ENCODE measurements at regions not wholly inside any gene's neighbourhood (a gene's known extent, or its start where the extent isn't known, plus 50 kb on each side); places are given as distances from the start of the nearest gene placed in this dataset.

DNA sequence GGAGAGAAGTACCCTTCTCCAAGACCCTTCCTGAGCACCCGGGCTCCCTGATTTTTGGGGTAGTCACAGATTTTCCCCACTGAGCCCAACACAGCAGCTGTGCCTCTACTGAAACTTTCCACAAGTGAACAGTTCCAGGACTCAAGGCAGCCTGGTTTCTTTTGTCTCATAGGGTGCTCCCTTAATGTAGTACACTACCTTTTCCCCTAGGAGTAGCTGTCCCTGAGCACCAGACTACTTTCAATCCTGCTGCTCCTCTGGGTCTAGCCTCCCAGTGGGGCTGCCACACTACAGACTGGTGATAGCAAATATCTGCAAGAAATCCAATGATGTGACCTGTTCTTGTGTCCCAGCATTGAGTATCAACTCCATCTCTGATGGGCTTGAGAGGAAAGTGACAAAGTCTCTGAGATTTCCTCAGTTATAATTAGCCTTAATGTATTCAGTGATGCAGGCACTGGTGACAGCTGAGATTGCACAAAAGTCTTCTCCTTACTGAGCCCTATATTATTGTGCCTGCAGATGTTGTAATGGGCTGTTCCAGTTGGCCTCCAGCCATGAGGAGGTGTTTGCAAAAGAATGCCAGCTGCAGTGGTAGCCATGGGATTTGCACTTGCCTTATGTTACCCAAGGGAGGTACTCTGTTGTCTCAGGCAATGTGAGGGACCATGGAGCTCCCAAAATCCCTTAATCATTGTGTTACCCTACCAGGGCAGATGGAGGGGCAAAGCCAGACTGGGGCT, 1802.5 kb downstream of the EFNA5 start:
- no peak overlapping the region for H2AFZ ChIP-seq (ENCODE audit: low read depth)

More for the DNA sequence above, 1802.5 kb downstream of the EFNA5 start:
- H3K4me1 ChIP-seq (ENCODE audit: control insufficient read depth in 1 of 2, insufficient read depth in 2 of 2, low read depth in 1 of 2, low read length in 1 of 2) = no peaks in the 10 kb centered on the region
- 40% methylated on average over 1 of the region's 1 CpG for WGBS (ENCODE audit: low lambda C conversion rate)
- H3K4me3 ChIP-seq (ENCODE audit: low read depth in 2 of 2, low read length in 1 of 2) = no peak overlapping the region
- H3F3A ChIP-seq (replicated peaks; ENCODE audit: insufficient read depth) = no peaks in the 10 kb centered on the region
- H3K79me2 ChIP-seq (ENCODE audit: insufficient read depth) = no peaks in the 10 kb centered on the region
- H3K27me3 ChIP-seq (ENCODE audit: insufficient read depth) = no peaks in the 10 kb centered on the region
- DNase-seq = no peak
- no peak overlapping the region for H3K4me2 ChIP-seq
- H3K9ac ChIP-seq = no peak overlapping the region
- no peak overlapping the region for H3K27ac ChIP-seq (ENCODE audit: low read depth in 2 of 2, low read length in 1 of 2)
- H4K20me1 ChIP-seq (ENCODE audit: insufficient read depth) = no peaks in the 10 kb centered on the region
- TF ChIP-seq, protein P1, sequence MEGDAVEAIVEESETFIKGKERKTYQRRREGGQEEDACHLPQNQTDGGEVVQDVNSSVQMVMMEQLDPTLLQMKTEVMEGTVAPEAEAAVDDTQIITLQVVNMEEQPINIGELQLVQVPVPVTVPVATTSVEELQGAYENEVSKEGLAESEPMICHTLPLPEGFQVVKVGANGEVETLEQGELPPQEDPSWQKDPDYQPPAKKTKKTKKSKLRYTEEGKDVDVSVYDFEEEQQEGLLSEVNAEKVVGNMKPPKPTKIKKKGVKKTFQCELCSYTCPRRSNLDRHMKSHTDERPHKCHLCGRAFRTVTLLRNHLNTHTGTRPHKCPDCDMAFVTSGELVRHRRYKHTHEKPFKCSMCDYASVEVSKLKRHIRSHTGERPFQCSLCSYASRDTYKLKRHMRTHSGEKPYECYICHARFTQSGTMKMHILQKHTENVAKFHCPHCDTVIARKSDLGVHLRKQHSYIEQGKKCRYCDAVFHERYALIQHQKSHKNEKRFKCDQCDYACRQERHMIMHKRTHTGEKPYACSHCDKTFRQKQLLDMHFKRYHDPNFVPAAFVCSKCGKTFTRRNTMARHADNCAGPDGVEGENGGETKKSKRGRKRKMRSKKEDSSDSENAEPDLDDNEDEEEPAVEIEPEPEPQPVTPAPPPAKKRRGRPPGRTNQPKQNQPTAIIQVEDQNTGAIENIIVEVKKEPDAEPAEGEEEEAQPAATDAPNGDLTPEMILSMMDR (IDR thresholded peaks at IDR 0.05) = no peak
- TF ChIP-seq TAF1 (IDR thresholded peaks at IDR 0.05; ENCODE audit: borderline replicate concordance, low read depth, low read length) = no peak
- no peak for TF ChIP-seq MEF2A (IDR thresholded peaks at IDR 0.05; ENCODE audit: borderline replicate concordance, low read depth)
- no peak for TF ChIP-seq RCOR1 (IDR thresholded peaks at IDR 0.05; ENCODE audit: low read length)
- no peak for TF ChIP-seq JUND (IDR thresholded peaks at IDR 0.05)
- TF ChIP-seq, protein P2, sequence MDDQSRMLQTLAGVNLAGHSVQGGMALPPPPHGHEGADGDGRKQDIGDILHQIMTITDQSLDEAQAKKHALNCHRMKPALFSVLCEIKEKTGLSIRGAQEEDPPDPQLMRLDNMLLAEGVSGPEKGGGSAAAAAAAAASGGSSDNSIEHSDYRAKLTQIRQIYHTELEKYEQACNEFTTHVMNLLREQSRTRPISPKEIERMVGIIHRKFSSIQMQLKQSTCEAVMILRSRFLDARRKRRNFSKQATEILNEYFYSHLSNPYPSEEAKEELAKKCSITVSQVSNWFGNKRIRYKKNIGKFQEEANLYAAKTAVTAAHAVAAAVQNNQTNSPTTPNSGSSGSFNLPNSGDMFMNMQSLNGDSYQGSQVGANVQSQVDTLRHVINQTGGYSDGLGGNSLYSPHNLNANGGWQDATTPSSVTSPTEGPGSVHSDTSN (IDR thresholded peaks at IDR 0.05) = no peak
- TF ChIP-seq RAD21 (IDR thresholded peaks at IDR 0.05; ENCODE audit: low read length) = no peak
- TF ChIP-seq, protein P3, sequence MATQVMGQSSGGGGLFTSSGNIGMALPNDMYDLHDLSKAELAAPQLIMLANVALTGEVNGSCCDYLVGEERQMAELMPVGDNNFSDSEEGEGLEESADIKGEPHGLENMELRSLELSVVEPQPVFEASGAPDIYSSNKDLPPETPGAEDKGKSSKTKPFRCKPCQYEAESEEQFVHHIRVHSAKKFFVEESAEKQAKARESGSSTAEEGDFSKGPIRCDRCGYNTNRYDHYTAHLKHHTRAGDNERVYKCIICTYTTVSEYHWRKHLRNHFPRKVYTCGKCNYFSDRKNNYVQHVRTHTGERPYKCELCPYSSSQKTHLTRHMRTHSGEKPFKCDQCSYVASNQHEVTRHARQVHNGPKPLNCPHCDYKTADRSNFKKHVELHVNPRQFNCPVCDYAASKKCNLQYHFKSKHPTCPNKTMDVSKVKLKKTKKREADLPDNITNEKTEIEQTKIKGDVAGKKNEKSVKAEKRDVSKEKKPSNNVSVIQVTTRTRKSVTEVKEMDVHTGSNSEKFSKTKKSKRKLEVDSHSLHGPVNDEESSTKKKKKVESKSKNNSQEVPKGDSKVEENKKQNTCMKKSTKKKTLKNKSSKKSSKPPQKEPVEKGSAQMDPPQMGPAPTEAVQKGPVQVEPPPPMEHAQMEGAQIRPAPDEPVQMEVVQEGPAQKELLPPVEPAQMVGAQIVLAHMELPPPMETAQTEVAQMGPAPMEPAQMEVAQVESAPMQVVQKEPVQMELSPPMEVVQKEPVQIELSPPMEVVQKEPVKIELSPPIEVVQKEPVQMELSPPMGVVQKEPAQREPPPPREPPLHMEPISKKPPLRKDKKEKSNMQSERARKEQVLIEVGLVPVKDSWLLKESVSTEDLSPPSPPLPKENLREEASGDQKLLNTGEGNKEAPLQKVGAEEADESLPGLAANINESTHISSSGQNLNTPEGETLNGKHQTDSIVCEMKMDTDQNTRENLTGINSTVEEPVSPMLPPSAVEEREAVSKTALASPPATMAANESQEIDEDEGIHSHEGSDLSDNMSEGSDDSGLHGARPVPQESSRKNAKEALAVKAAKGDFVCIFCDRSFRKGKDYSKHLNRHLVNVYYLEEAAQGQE (IDR thresholded peaks at IDR 0.05; ENCODE audit: low read depth, low read length) = no peak
- no peak for TF ChIP-seq YY1 (IDR thresholded peaks at IDR 0.05; ENCODE audit: low read depth)
- no peak for TF ChIP-seq EP300 (IDR thresholded peaks at IDR 0.05; ENCODE audit: borderline replicate concordance in 1 of 2, low read depth in 1 of 2, low read length in 1 of 2)
- no peak for TF ChIP-seq RFX5 (IDR thresholded peaks at IDR 0.05; ENCODE audit: low read length)
- H3K9me3 ChIP-seq = no peaks in the 10 kb centered on the region
- H3K36me3 ChIP-seq (replicated peaks in 1 of 2; ENCODE audit: control insufficient read depth in 1 of 2, insufficient read depth in 2 of 2, low read length in 1 of 2) = no peaks in the 10 kb centered on the region
- no peaks in the 10 kb centered on the region for H3K9me2 ChIP-seq
- POLR2A ChIA-PET = no interaction called here
- CTCF ChIA-PET = interaction anchor here (0.7 kb wide), 1 partner anchor 9 kb away, joined by 3 read pairs; no protein-coding TSS in a partner anchor
